Subcutaneous abdominal adipose tissue (tissue), 5 donors: ENCODE measurements at regions not wholly inside any gene's neighbourhood (a gene's known extent, or its start where the extent isn't known, plus 50 kb on each side); places are given as distances from the start of the nearest gene placed in this dataset.
"Not testable (repeated sequence)": the region's sequence is repeated elsewhere in the genome, so short reads cannot be mapped to it uniquely, and the experiment has no call there.

Source experiments
- H3K27ac ChIP-seq: one replicate; pipeline ENCODE4 v1.7.0; 2013; ENCODE audit warnings: low read depth, mild to moderate bottlenecking, inconsistent platforms, low read length, moderate library complexity
- H3K27me3 ChIP-seq, 5 donors: one replicate each; pipeline ENCODE4 v1.7.0; 2013; ENCODE audit warnings: low read length in 5 of 5, inconsistent platforms in 1 of 5; ENCODE audit not compliant: control insufficient read depth in 5 of 5, insufficient read depth in 4 of 5
- H3K36me3 ChIP-seq, 5 donors: one replicate each; pipeline ENCODE4 v1.7.0; 2013; ENCODE audit warnings: low read length in 5 of 5; ENCODE audit not compliant: control insufficient read depth in 5 of 5, insufficient read depth in 5 of 5
- H3K4me1 ChIP-seq, 5 donors: one replicate each; pipeline ENCODE4 v1.7.0; 2013; ENCODE audit warnings: low read length in 5 of 5, mild to moderate bottlenecking in 3 of 5, moderate library complexity in 1 of 5; ENCODE audit not compliant: control insufficient read depth in 5 of 5, insufficient read depth in 5 of 5
- H3K4me3 ChIP-seq, 5 donors: one replicate each; pipeline ENCODE4 v1.7.0; 2013; ENCODE audit warnings: low read length in 5 of 5, low read depth in 1 of 5
- H3K9ac ChIP-seq, 5 donors: one replicate each; pipeline ENCODE4 v1.7.0; 2013; ENCODE audit warnings: low read length in 5 of 5, mild to moderate bottlenecking in 4 of 5, moderate library complexity in 3 of 5
- H3K9me3 ChIP-seq, 5 donors: one replicate each; pipeline ENCODE4 v1.7.0; 2013; ENCODE audit warnings: low read length in 5 of 5; ENCODE audit not compliant: control insufficient read depth in 5 of 5
- donor health status: healthy.
- donor health status: healthy.
- donor health status: healthy.
- donor health status: healthy.
- donor health status: healthy.

DNA sequence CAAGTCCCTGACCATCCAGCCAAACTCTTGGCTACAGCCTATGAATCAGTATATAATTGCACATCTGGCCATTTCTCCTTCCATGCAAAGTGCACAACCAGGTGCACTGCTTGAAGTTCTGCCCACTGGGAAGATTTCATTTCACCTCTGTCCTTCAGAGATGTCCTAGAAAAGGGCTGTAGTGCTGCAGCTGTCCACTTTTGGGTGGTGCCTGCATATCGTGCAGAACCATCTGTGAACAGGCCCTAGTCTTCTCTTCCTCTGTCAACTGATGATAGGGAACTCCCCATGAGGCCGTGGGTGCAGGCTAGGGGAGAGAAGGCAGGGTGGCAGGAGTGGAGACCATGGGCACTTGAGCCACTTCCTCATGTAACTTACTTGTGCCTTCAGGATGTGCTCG, 470.6 kb upstream of the RGS6 start:
- not testable (repeated sequence) for H3K27ac ChIP-seq, H3K36me3 ChIP-seq, H3K9me3 ChIP-seq, H3K4me1 ChIP-seq, H3K27me3 ChIP-seq, H3K9ac ChIP-seq, H3K4me3 ChIP-seq

DNA sequence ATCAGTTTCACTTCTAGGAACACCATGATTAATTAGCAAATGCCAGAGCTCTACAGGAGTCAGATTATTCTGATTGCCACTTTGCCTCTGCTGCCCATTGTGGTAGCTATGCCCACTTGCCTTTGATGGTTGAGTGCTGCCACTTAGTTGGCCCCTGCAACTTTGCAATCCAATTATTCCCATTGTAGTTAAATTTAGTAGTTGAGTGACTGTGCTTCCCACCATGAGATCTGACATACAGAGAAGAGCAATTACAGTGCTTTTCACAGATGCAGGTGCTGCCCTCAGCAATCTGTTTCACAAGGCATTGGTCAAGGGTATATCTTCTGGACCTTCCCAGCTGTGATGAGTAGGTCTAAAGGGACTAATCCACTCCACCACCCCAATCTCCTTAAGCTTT, 468.4 kb upstream of the RGS6 start:
- Histone ChIP-seq H3K27me3 (no peaks in the 10 kb centered on the region), H3K27ac (no peak overlapping the region), H3K36me3 (no peaks in the 10 kb centered on the region), H3K4me3 (no peak overlapping the region), H3K4me1 (peaks cover 0 to 15% (median 4%) of the 10 kb centered on the region in 5 donors), H3K9me3 (peaks cover 0 to 5% (median 0%) of the 10 kb centered on the region in 5 donors), H3K9ac (no peak overlapping the region)

DNA sequence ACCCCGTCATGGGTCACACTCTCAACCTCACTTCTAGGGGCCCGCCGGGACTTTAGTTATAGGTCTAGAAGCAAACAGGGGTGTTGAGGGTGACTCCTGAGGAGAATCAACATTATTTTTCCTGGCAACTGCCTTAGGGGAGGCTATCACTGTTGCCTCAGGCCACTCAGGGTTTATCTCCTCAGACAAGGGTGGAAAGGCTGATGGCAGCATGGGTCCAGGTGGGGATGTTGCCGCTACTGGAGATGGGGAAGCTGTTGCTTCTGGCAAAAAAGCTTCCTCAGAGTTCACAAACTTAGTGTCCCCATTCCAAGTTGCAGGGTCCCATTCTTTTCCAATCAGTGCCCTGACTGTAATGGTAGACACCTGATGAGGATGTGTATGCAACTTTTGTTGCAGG, 467.4 kb upstream of the RGS6 start:
- Histone ChIP-seq H3K27ac (no peak overlapping the region), H3K36me3 (no peaks in the 10 kb centered on the region), H3K4me1 (peaks cover 0 to 15% (median 4%) of the 10 kb centered on the region in 5 donors), H3K9ac (no peak overlapping the region), H3K4me3 (no peak overlapping the region), H3K9me3 (peaks cover 0 to 5% (median 0%) of the 10 kb centered on the region in 5 donors), H3K27me3 (no peaks in the 10 kb centered on the region)

DNA sequence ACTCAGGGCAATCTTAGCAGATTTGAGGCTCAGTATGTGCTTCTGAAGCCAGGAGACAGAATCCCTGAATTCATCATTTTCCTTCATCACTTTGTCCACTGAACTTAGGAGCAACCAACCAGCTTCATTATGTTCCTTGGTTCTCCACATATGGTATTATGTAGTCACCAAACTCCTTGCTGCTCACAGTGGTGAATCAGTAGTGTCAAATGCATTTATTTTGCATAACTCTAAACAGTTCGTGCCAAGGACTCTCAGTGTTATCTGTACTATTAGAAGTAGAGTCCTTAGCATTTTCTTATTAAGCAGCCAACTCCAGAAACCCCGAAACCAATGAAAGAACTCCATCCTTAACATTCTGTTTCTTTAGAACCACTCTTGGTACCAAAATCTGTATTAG, 466.9 kb upstream of the RGS6 start:
- no peak overlapping the region for H3K4me3 ChIP-seq

DNA sequence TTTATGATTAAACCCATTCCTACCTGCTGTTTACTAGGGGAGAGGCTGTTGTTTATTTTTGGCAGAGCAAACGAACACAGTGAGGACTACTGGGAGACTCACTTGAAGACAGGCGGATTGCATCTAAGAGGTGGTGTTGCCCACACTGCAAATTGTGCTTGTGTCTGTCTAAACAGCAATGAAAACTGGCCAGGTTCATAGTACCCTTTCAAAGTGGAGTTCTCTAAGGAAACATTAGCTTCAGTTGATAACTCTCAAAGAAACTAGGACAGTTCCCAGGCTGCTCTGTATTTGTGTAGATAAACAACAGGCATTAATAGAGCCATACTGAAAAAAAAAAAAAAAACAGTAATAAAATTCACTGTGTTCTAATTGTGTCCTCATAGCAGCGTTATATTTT, 466.0 kb upstream of the RGS6 start:
- Histone ChIP-seq H3K36me3 (no peaks in the 10 kb centered on the region), H3K4me1 (peaks cover 0 to 15% (median 4%) of the 10 kb centered on the region in 5 donors), H3K9ac (no peak overlapping the region), H3K4me3 (no peak overlapping the region), H3K27ac (no peak overlapping the region), H3K27me3 (no peaks in the 10 kb centered on the region), H3K9me3 (peaks cover 0 to 5% (median 0%) of the 10 kb centered on the region in 5 donors)

More for the DNA sequence above, 466.9 kb upstream of the RGS6 start:
- no peak overlapping the region for H3K9ac ChIP-seq
- H3K27me3 ChIP-seq = no peaks in the 10 kb centered on the region
- peaks cover 0 to 15% (median 4%) of the 10 kb centered on the region in 5 donors for H3K4me1 ChIP-seq
- no peaks in the 10 kb centered on the region for H3K36me3 ChIP-seq
- H3K9me3 ChIP-seq = peaks cover 0 to 5% (median 0%) of the 10 kb centered on the region in 5 donors
- H3K27ac ChIP-seq = no peak overlapping the region

DNA sequence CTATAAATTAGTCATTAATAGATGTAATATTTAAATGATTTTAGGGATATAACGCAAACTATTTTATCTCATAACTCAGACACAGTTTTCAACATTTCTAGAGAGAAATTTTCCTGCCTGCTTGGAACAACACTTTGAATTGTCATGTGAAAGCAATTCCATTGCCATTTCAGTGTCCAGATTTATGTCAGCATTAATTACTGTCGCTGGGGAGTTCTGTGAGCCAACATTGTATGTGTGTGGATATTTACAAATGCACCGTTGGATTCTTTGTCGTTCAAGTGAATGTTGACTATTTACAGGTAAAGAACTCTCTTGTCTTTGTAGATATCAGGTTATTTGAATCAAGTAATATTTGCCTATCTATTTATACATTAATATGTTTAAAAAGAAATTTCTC, 465.3 kb upstream of the RGS6 start:
- Histone ChIP-seq H3K4me1 (peaks cover 0 to 16% (median 4%) of the 10 kb centered on the region in 5 donors), H3K27ac (no peak overlapping the region), H3K9me3 (peaks cover 0 to 5% (median 0%) of the 10 kb centered on the region in 5 donors), H3K27me3 (no peaks in the 10 kb centered on the region), H3K9ac (no peak overlapping the region), H3K4me3 (peak overlapping the region in 1 of 5 donors; percentile 44), H3K36me3 (no peaks in the 10 kb centered on the region)

DNA sequence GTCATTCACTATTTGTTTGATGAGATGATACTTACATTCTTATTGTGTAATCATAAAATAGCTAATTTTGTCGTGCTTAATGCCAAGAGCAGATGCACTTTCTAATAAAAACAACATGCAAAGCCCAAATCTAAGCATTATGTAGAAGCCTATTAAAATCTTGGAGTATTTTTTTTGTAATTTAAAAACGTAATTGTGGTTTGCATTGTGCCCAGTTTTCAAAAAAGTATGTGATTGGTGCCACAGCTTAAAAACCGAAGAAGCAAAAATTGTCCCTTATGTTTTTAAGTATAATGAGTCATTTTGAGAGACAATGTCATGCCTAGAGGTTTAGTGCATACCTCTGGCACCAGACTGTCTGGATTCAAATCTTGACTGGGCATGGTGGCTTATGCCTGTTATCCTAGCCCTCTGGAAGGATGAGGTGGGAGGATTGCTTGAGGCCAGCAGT, 464.8 kb upstream of the RGS6 start:
- H3K27ac ChIP-seq = no peak overlapping the region
- no peaks in the 10 kb centered on the region for H3K27me3 ChIP-seq
- peaks cover 0 to 5% (median 0%) of the 10 kb centered on the region in 5 donors for H3K9me3 ChIP-seq
- H3K9ac ChIP-seq = no peak overlapping the region
- peaks cover 0 to 19% (median 4%) of the 10 kb centered on the region in 5 donors for H3K4me1 ChIP-seq
- H3K36me3 ChIP-seq = no peaks in the 10 kb centered on the region
- H3K4me3 ChIP-seq = no peak overlapping the region

DNA sequence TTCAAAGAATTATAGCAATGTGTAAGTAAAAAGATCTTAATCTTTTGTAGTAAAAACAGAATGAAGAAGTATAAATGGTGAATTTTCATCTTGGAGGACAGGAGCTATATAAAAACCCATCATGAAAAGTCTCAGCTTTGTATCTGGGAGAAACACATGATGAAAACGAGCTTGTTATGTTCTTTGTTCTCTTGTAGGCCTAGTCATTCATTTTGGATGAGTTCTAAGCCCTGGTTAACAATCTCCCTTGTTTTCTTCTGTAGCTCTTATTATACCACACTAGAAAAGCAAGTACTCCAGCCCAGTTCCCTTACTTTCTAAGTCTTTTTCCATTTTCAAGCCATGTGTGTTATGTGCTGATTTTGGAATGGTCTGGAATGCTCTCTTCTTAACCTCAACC, 463.5 kb upstream of the RGS6 start:
- no peaks in the 10 kb centered on the region for H3K27me3 ChIP-seq
- H3K27ac ChIP-seq = no peak overlapping the region
- H3K36me3 ChIP-seq = no peaks in the 10 kb centered on the region
- peaks cover 0 to 4% (median 0%) of the 10 kb centered on the region in 5 donors for H3K9me3 ChIP-seq
- no peak overlapping the region for H3K9ac ChIP-seq
- H3K4me1 ChIP-seq = peaks cover 0 to 19% (median 4%) of the 10 kb centered on the region in 5 donors
- no peak overlapping the region for H3K4me3 ChIP-seq

DNA sequence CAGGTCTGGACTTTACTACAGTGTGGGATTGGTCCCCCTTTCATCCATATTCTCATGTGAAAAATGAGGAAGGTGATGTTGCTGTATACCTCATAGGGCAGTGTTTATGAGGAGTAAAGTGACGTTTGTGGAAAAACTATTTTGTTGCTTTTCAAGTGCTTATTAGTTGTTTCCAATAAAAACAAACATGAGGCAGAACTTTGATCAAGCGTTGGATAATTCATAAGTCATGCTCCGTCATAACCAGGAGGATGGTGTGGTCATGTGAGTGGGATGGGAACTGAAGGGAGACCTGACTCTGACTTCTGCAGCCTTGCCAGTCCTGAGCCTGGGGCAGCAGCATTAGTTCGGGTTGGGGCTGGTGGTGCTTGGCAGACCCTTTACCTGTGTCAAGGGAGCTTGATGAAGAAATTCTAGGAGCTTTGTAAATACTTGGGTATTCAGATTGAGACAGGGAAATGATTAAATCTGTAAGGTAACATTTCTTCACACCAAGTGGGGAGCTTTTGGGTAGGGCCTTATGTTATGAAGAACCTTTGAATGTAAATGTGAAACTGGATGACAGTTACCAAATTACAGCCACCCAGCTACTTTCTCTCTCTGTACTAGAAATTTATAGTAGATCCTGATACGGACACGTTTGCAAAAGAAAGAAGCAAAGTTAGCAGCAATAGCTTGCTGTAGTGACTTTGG, 462.4 kb upstream of the RGS6 start:
- Histone ChIP-seq H3K4me1 (peaks cover 0 to 24% (median 9%) of the 10 kb centered on the region in 5 donors), H3K27ac (no peak overlapping the region), H3K36me3 (no peaks in the 10 kb centered on the region), H3K9me3 (no peaks in the 10 kb centered on the region), H3K27me3 (no peaks in the 10 kb centered on the region), H3K4me3 (no peak overlapping the region), H3K9ac (no peak overlapping the region)

DNA sequence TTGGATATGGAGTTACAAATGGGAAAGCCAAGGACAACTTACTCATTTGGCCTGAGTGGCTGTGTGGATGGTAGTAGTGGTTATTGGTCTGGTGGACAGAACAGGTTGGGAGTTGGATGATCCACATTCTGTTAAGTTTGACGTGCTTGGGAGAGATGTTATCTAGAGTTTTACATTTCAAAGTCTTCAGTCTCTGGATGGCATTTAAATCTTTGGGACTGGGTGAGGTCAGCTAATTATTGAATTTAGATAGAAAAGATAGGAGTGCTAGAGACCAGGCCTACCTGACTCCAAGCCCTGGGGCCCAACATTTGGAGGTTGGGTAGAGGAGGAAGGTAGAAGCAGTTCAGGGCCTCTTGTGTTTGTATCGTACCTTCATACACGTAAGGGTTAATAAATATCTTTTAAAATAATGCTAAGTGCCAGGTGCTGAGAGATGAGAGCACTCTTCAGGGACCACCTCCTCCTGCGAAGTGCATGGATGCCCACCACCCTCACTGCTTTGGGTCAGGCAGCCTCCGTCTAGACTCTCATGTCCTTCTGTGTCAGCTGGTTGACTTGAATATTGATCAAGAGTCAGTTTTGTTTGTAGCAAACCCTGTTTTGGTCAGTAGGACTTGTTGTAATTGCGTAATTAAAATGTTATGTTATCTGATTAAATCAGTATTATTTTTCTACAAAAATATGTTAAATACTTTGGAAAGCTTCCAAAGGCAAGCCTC, 460.4 kb upstream of the RGS6 start:
- Histone ChIP-seq H3K27ac (no peak overlapping the region), H3K9me3 (no peaks in the 10 kb centered on the region), H3K9ac (no peak overlapping the region), H3K27me3 (no peaks in the 10 kb centered on the region), H3K4me3 (no peak overlapping the region), H3K4me1 (peaks cover 0 to 17% (median 9%) of the 10 kb centered on the region in 5 donors), H3K36me3 (no peaks in the 10 kb centered on the region)
